Vagina (tissue), 2 donors: ENCODE measurements at regions not wholly inside any gene's neighbourhood (a gene's known extent, or its start where the extent isn't known, plus 50 kb on each side); places are given as distances from the start of the nearest gene placed in this dataset.

Experiments used
- DNase-seq, 2 donors: peaks; one replicate each; pipeline ENCODE4 v3.0.0-alpha.2; 2017; ENCODE audit errors: extremely low spot score in 2 of 2
- H3K27ac ChIP-seq: fragments of 200-600 bp; sonication (generic); one replicate; pipeline ENCODE4 v1.5.1; 2019
- H3K27me3 ChIP-seq: fragments of 200-600 bp; sonication (generic); one replicate; pipeline ENCODE4 v1.5.1; 2019
- H3K36me3 ChIP-seq, 2 donors: fragments of 200-600 bp; sonication (generic); one replicate each; pipeline ENCODE4 v1.5.1; 2017 to 2019
- H3K4me1 ChIP-seq: fragments of 200-600 bp; sonication (generic); one replicate; pipeline ENCODE4 v1.5.1; 2019
- H3K4me3 ChIP-seq, 2 donors: fragments of 200-600 bp; sonication (generic); 1 replicate in 1 of 2; 2 replicates in 1 of 2; pipeline ENCODE4 v1.5.1; 2016 to 2019
- H3K9me3 ChIP-seq: fragments of 200-600 bp; sonication (generic); one replicate; pipeline ENCODE4 v1.5.1; 2019
- POLR2A ChIP-seq, 2 donors: fragments of 450-650 bp; IDR thresholded peaks; one replicate each; pipeline ENCODE4 v1.6.1; 2017; ENCODE audit warnings: antibody characterized with exemption in 2 of 2, mild to moderate bottlenecking in 2 of 2, moderate library complexity in 2 of 2
- POLR2AphosphoS5 ChIP-seq, 2 donors: sonication (generic); formaldehyde crosslinking; IDR thresholded peaks; one replicate each; pipeline ENCODE4 v1.9.0; 2017; ENCODE audit warnings: antibody characterized with exemption in 2 of 2, mild to moderate bottlenecking in 2 of 2, low read depth in 1 of 2; ENCODE audit not compliant: insufficient read depth in 1 of 2
- intact Hi-C: fragments of 100-400 bp; cut with DNase I; formaldehyde crosslinking; loops from one replicate; pipeline ENCODE4 v1.15.1; 2023
- TF ChIP-seq, protein P1 (sequence below), 3 experiments: fragments of 450-650 bp in 2 of 3; fragments of 200-600 bp in 1 of 3; sonication (generic) in 1 of 3; IDR thresholded peaks; one replicate each; pipeline ENCODE4 v1.5.1; 2017 to 2019; ENCODE audit warnings: antibody characterized with exemption in 3 of 3, mild to moderate bottlenecking in 2 of 3, moderate library complexity in 2 of 3

DNA sequence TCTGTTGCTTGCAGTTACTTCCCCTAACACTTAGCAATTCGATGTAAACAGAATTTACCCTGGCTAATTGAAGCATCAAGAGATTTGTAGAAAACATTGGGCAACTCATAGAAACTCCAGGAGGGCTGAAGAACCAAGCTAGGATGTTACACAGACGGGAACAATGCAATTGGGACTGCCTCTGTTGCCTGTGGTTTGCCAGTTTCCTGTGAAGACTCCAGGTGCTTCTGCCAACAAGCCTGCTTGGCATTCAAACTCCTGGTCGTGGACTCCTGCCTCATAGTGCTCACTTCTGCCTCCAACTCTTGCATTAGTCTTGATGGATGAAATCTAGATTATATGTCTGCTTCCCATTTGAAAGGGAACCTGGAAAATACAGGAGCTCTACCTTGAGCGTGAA, 246.0 kb downstream of the BMP4 start:
- Histone ChIP-seq H3K27me3 (no peaks in the 10 kb centered on the region), H3K27ac (no peak overlapping the region), H3K9me3 (no peaks in the 10 kb centered on the region), H3K36me3 (no peaks in the 10 kb centered on the region), H3K4me3 (no peak overlapping the region), H3K4me1 (peaks cover 10% of the 10 kb centered on the region)
- no peak for DNase-seq
- TF ChIP-seq POLR2A (IDR thresholded peaks at IDR 0.05) = no peak
- TF ChIP-seq, protein P1, sequence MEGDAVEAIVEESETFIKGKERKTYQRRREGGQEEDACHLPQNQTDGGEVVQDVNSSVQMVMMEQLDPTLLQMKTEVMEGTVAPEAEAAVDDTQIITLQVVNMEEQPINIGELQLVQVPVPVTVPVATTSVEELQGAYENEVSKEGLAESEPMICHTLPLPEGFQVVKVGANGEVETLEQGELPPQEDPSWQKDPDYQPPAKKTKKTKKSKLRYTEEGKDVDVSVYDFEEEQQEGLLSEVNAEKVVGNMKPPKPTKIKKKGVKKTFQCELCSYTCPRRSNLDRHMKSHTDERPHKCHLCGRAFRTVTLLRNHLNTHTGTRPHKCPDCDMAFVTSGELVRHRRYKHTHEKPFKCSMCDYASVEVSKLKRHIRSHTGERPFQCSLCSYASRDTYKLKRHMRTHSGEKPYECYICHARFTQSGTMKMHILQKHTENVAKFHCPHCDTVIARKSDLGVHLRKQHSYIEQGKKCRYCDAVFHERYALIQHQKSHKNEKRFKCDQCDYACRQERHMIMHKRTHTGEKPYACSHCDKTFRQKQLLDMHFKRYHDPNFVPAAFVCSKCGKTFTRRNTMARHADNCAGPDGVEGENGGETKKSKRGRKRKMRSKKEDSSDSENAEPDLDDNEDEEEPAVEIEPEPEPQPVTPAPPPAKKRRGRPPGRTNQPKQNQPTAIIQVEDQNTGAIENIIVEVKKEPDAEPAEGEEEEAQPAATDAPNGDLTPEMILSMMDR (IDR thresholded peaks at IDR 0.05) = no peak
- TF ChIP-seq POLR2AphosphoS5 (IDR thresholded peaks at IDR 0.05; ENCODE audit: insufficient read depth in 1 of 2, low read depth in 1 of 2) = no peak
- intact Hi-C loops = no loop called here

DNA sequence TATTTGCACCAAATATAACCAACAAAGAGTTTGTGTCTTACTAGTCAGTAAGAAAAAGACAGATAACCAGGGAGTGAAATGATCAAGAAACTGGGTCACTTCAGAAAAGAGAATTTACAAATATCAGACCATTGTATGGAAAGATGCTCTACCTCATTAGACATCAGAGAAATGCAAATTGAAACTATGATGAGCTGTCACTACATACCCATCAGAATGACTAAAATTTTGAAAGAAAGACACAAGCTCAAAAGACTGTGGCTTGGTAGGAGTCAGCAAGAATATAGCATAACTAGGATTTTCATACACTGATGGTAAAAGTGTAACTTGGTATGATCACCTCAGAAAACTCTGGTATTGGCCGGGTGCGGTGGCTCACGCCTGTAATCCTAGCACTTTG, 247.2 kb downstream of the BMP4 start:
- Histone ChIP-seq H3K4me1 (no peaks in the 10 kb centered on the region), H3K9me3 (no peaks in the 10 kb centered on the region), H3K36me3 (no peaks in the 10 kb centered on the region), H3K27ac (no peak overlapping the region), H3K4me3 (no peak overlapping the region), H3K27me3 (no peaks in the 10 kb centered on the region)
- TF ChIP-seq, protein P1 (IDR thresholded peaks at IDR 0.05) = no peak
- TF ChIP-seq POLR2A (IDR thresholded peaks at IDR 0.05) = no peak
- no peak for TF ChIP-seq POLR2AphosphoS5 (IDR thresholded peaks at IDR 0.05; ENCODE audit: insufficient read depth in 1 of 2, low read depth in 1 of 2)
- no peak for DNase-seq
- intact Hi-C loops = no loop called here

DNA sequence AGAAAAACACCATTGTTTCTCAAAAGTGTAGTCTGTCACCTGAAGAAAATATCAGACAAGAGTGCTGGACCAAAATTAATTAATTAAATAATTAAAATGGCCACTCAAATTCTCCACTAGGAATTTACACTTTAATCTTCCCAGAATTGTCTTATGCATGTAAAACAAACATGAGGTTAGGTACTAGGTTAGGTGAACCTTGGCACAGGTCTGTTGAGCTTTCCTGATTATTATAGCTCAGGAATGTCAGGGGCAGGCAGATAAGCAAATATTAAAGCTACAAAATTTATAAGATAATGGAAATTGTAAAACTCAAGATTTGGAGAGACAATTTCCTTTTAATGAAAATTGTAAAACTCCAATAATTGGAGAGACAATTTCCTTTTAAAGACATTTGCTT, 253.2 kb downstream of the BMP4 start:
- no peak overlapping the region for H3K4me3 ChIP-seq
- TF ChIP-seq, protein P1 (IDR thresholded peaks at IDR 0.05) = no peak
- no peak for TF ChIP-seq POLR2AphosphoS5 (IDR thresholded peaks at IDR 0.05; ENCODE audit: insufficient read depth in 1 of 2, low read depth in 1 of 2)
- TF ChIP-seq POLR2A (IDR thresholded peaks at IDR 0.05) = no peak
- no peaks in the 10 kb centered on the region for H3K4me1 ChIP-seq
- no peak for DNase-seq
- no peak overlapping the region for H3K27ac ChIP-seq
- no peaks in the 10 kb centered on the region for H3K27me3 ChIP-seq
- no peaks in the 10 kb centered on the region for H3K9me3 ChIP-seq
- intact Hi-C loops = no loop called here
- H3K36me3 ChIP-seq = no peaks in the 10 kb centered on the region

DNA sequence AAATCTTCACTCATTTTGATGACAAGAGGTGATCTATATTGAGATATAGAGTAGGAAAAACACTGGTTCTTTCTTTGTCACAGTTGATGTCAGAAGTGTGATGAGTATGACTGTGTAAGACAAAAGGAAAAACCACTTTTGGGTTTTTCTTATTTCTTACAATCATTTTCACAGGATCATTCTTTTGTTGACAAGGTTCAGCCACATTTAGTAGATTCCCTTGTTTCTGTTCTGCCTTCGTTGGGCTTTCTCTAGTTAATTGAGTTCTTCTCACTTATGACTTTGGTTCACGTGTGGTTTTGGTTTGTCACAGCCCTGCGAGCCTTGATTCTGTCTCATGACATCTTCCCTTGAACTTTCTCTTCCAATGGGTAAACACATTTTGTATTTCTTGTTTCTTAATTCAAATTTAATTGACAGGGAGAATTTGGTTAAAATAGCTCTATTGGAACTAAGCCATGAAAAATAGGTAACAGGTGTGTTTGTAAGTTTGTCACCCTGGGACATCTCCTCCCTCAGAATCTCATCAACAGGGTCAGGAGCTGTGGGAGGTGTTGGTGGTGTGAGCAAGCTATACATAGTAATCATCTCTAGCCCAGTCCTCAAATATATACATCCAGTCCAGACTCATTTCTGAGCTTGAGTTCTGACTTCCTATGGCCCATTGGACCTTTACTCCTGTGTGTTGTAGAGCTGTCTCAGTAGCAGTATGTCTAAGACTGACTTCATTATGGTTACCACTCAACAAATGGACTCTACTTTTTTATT, 255.3 kb downstream of the BMP4 start:
- Histone ChIP-seq H3K4me3 (no peak overlapping the region), H3K4me1 (no peaks in the 10 kb centered on the region), H3K9me3 (no peaks in the 10 kb centered on the region), H3K27ac (no peak overlapping the region), H3K27me3 (no peaks in the 10 kb centered on the region), H3K36me3 (no peaks in the 10 kb centered on the region)
- intact Hi-C loops = no loop called here
- no peak for DNase-seq
- TF ChIP-seq, protein P1 (IDR thresholded peaks at IDR 0.05) = no peak
- TF ChIP-seq POLR2AphosphoS5 (IDR thresholded peaks at IDR 0.05; ENCODE audit: insufficient read depth in 1 of 2, low read depth in 1 of 2) = no peak
- TF ChIP-seq POLR2A (IDR thresholded peaks at IDR 0.05) = no peak

DNA sequence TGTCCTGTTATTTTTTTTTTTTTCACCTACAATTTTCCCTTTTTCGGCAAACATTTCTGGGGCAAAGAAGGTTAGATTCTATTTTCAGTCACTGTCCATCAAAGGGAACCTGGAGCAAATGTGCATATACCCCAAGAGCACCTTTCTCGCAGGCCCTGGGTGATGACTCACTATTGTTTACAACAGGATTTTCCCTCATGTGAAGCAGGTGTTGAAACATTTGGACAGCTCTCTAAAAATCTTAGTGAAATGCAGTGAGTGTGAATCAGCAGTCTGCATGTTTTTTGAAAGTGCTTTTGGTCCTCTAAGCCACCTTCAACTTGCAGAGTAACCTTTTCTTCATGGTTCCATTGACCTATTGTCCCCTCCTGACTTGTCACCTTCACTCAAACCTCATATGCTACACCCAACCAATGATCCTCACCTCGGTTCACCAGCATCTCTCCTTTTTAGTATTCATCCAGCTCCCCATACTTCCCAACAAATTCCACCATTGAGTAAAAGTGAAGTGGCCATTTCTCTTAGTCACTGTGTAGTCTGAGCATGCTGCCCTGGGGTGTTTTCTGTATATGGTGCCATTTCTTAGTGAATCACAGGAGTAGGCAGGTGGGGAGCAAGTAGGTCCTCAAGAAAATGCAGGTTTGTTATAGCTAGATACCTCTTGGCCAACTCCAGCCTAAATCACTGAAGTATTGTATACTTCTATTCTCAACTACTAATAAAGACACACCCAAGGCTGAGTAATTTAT, 260.2 kb downstream of the BMP4 start:
- H3K36me3 ChIP-seq = no peaks in the 10 kb centered on the region
- no peaks in the 10 kb centered on the region for H3K9me3 ChIP-seq
- no peaks in the 10 kb centered on the region for H3K4me1 ChIP-seq
- TF ChIP-seq POLR2AphosphoS5 (IDR thresholded peaks at IDR 0.05; ENCODE audit: insufficient read depth in 1 of 2, low read depth in 1 of 2) (no peak), POLR2A (IDR thresholded peaks at IDR 0.05) (no peak)
- TF ChIP-seq, protein P1 (IDR thresholded peaks at IDR 0.05) = no peak
- DNase-seq = no peak
- H3K4me3 ChIP-seq = no peak overlapping the region
- H3K27me3 ChIP-seq = no peaks in the 10 kb centered on the region
- no peak overlapping the region for H3K27ac ChIP-seq
- intact Hi-C loops = no loop called here
